ENCODE measurements at regions not wholly inside any gene's neighbourhood (a gene's known extent, or its start where the extent isn't known, plus 50 kb on each side); places are given as distances from the start of the nearest gene placed in this dataset.

GRCh38 chr6:15735567-15736265 lies 72.9 kb upstream of the DTNBP1 start:
- ATAC-seq (no peak), DNase-seq (no peak)
- Mint-ChIP-seq H3K27ac (no peak overlapping the region), H3K4me1 (peaks cover 4 to 7% of the 10 kb centered on the region in 2 donors), H3K36me3 (no peaks in the 10 kb centered on the region), H3K4me3 (no peak overlapping the region), H3K27me3 (ENCODE audit: low read depth in 2 of 2) (peaks cover 13 to 33% of the 10 kb centered on the region in 2 donors), H3K9me3 (no peaks in the 10 kb centered on the region)
- Histone ChIP-seq H3K27ac (ENCODE audit: low read length) (no peak overlapping the region), H3K4me1 (ENCODE audit: control insufficient read depth, insufficient read depth, low read length) (no peaks in the 10 kb centered on the region), H3K27me3 (ENCODE audit: control insufficient read depth, insufficient read depth, low read length) (no peaks in the 10 kb centered on the region), H3K4me3 (ENCODE audit: low read length) (no peak overlapping the region), H3K36me3 (ENCODE audit: control insufficient read depth, insufficient read depth, low read length) (no peaks in the 10 kb centered on the region), H3K9me3 (ENCODE audit: control insufficient read depth, insufficient read depth, low read length) (no peaks in the 10 kb centered on the region)
- intact Hi-C loops (cut with micrococcal nuclease), result no loop called here
- WGBS (ENCODE audit: insufficient coverage), result 60% methylated on average over 3 of the region's 5 CpGs
- TF ChIP-seq, protein P1, sequence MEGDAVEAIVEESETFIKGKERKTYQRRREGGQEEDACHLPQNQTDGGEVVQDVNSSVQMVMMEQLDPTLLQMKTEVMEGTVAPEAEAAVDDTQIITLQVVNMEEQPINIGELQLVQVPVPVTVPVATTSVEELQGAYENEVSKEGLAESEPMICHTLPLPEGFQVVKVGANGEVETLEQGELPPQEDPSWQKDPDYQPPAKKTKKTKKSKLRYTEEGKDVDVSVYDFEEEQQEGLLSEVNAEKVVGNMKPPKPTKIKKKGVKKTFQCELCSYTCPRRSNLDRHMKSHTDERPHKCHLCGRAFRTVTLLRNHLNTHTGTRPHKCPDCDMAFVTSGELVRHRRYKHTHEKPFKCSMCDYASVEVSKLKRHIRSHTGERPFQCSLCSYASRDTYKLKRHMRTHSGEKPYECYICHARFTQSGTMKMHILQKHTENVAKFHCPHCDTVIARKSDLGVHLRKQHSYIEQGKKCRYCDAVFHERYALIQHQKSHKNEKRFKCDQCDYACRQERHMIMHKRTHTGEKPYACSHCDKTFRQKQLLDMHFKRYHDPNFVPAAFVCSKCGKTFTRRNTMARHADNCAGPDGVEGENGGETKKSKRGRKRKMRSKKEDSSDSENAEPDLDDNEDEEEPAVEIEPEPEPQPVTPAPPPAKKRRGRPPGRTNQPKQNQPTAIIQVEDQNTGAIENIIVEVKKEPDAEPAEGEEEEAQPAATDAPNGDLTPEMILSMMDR (IDR thresholded peaks at IDR 0.05), result no peak

DNA sequence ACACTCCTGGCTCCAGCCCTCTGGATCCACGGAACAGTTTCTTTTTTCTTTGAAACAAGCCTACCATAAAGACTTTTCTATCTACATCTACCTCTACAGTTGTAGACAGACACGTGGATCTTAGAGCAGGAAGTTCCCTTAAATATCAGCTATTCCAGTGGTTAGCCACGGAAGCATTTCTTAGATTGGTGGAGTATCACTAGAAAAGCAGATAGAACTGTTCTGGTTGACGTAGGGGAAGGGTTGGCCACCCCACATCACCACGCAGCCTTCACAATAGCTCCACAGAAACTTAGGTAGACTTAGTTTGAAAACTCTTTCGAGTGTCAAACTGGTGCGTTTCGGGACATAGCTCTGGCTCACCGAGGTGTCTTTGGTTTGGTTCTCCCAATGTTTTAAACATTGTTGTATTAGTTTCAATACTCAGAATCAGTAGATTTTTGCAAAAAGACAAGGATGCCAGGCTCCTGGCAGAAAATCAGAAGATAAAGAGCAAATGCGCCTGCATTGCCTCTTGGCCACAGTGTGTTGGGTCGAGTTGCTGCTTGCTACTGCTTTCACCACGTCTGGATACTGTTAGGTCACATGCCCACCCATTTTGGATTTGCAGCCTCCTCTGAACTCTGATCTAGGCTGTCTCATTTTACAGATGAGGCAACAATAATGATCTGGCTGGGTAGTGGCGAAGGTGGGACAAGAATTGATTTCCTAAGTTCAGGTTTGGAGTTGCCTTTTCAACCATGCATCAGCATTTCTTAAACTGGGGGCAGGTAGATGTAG lies 71.5 kb upstream of the DTNBP1 start:
- Histone ChIP-seq H3K36me3 (ENCODE audit: control insufficient read depth, insufficient read depth, low read length) (no peaks in the 10 kb centered on the region), H3K9me3 (ENCODE audit: control insufficient read depth, insufficient read depth, low read length) (no peaks in the 10 kb centered on the region), H3K27ac (ENCODE audit: low read length) (no peak overlapping the region), H3K4me1 (ENCODE audit: control insufficient read depth, insufficient read depth, low read length) (no peaks in the 10 kb centered on the region), H3K4me3 (ENCODE audit: low read length) (no peak overlapping the region), H3K27me3 (ENCODE audit: control insufficient read depth, insufficient read depth, low read length) (no peaks in the 10 kb centered on the region)
- H3K27me3 Mint-ChIP-seq (ENCODE audit: low read depth in 2 of 2), result peaks cover 13 to 36% of the 10 kb centered on the region in 2 donors
- no peak overlapping the region for H3K27ac Mint-ChIP-seq
- peaks cover 4 to 7% of the 10 kb centered on the region in 2 donors for H3K4me1 Mint-ChIP-seq
- no peak overlapping the region for H3K4me3 Mint-ChIP-seq
- DNase-seq (no peak), ATAC-seq (no peak)
- intact Hi-C loops (cut with micrococcal nuclease), result no loop called here
- no peaks in the 10 kb centered on the region for H3K36me3 Mint-ChIP-seq
- 57% methylated on average over 13 of the region's 13 CpGs for WGBS (ENCODE audit: insufficient coverage)
- H3K9me3 Mint-ChIP-seq, result no peaks in the 10 kb centered on the region
- TF ChIP-seq, protein P1 (IDR thresholded peaks at IDR 0.05), result no peak

GRCh38 chr6:15730922-15731321 lies 68.1 kb upstream of the DTNBP1 start:
- TF ChIP-seq, protein P1 (IDR thresholded peaks at IDR 0.05), result no peak
- H3K4me1 Mint-ChIP-seq, result peaks cover 4 to 7% of the 10 kb centered on the region in 2 donors
- DNase-seq (no peak), ATAC-seq (no peak)
- H3K36me3 Mint-ChIP-seq, result no peaks in the 10 kb centered on the region
- 94% methylated on average over 4 of the region's 4 CpGs for WGBS (ENCODE audit: insufficient coverage)
- H3K9me3 Mint-ChIP-seq, result no peaks in the 10 kb centered on the region
- H3K27ac ChIP-seq (ENCODE audit: low read length), result no peak overlapping the region
- H3K9me3 ChIP-seq (ENCODE audit: control insufficient read depth, insufficient read depth, low read length), result no peaks in the 10 kb centered on the region
- H3K4me3 ChIP-seq (ENCODE audit: low read length), result no peak overlapping the region
- no peaks in the 10 kb centered on the region for H3K4me1 ChIP-seq (ENCODE audit: control insufficient read depth, insufficient read depth, low read length)
- H3K27me3 Mint-ChIP-seq (ENCODE audit: low read depth in 2 of 2), result peaks cover 13 to 36% of the 10 kb centered on the region in 2 donors
- no peaks in the 10 kb centered on the region for H3K27me3 ChIP-seq (ENCODE audit: control insufficient read depth, insufficient read depth, low read length)
- intact Hi-C loops (cut with micrococcal nuclease), result no loop called here
- no peaks in the 10 kb centered on the region for H3K36me3 ChIP-seq (ENCODE audit: control insufficient read depth, insufficient read depth, low read length)
- no peak overlapping the region for H3K4me3 Mint-ChIP-seq
- H3K27ac Mint-ChIP-seq, result no peak overlapping the region
